SK-N-MC (cell line): ENCODE measurements at regions not wholly inside any gene's neighbourhood (a gene's known extent, or its start where the extent isn't known, plus 50 kb on each side); places are given as distances from the start of the nearest gene placed in this dataset.

ENCODE experiments used
- DNase-seq: peaks from one replicate; pipeline ENCODE4 v3.0.0-alpha.2; 2011; ENCODE audit warnings: low read depth, low spot score
- H3K27ac ChIP-seq: fragments of 200-600 bp; sonication (generic); 2 replicates; pipeline ENCODE4 v1.5.1; 2016; ENCODE audit warnings: mixed run types
- H3K36me3 ChIP-seq: fragments of 200-600 bp; sonication (generic); 2 replicates; pipeline ENCODE4 v1.6.1; 2017; ENCODE audit warnings: antibody characterized with exemption, low read length, mixed read lengths; ENCODE audit not compliant: insufficient read depth
- H3K4me3 ChIP-seq: fragments of 200-600 bp; sonication (generic); 2 replicates; pipeline ENCODE4 v1.5.1; 2016
- H3K9ac ChIP-seq: fragments of 200-600 bp; sonication (generic); 2 replicates; pipeline ENCODE4 v1.8.0; 2017; ENCODE audit warnings: mixed run types, mixed read lengths; ENCODE audit not compliant: insufficient read length
- H3K9me3 ChIP-seq: fragments of 200-600 bp; sonication (generic); 2 replicates; pipeline ENCODE4 v1.6.1; 2017; ENCODE audit warnings: low read depth, mild to moderate bottlenecking, antibody characterized with exemption, low read length, moderate library complexity, mixed read lengths
- EZH2 ChIP-seq: fragments of 200-600 bp; sonication (generic); IDR thresholded peaks from one replicate; pipeline ENCODE4 v1.6.1; 2017; ENCODE audit warnings: antibody characterized with exemption
- FOXP2 ChIP-seq: optimal IDR thresholded peaks from 2 replicates; pipeline ENCODE3; 2011; ENCODE audit warnings: mild to moderate bottlenecking, moderate library complexity; ENCODE audit not compliant: insufficient read depth; ENCODE audit errors: extremely low read length, control extremely low read depth
- POLR2AphosphoS5 ChIP-seq: IDR thresholded peaks from 2 replicates; pipeline ENCODE4 v1.6.1; 2012; ENCODE audit warnings: mild to moderate bottlenecking, low read depth, low read length, borderline replicate concordance

DNA sequence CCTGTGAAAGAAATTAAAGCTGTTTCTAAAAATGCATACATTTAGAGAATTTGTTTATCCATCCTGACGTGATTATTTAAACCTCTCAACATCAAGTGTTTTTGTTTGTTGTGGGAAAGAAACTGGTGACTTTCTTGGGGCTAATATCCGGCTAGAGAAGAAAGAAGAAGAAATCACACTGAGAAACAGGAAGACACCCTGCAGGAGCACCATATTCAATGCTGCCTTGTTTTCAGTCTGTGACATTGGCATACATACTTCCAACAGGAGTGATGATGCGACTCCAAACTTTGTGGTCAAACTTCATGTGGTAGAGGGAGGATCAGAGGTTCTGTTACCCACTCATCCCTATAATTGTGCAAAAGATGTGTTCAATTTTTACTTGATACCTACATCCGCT, 997.6 kb upstream of the CITED2 start:
- peak; percentile 81 for DNase-seq
- Histone ChIP-seq H3K9ac (no peak overlapping the region), H3K36me3 (no peaks in the 10 kb centered on the region), H3K4me3 (peak overlapping the region; percentile 50), H3K27ac (peak overlapping the region; percentile 82), H3K9me3 (no peaks in the 10 kb centered on the region; the same call in 1 of the 2 replicates)
- TF ChIP-seq EZH2 (no peak), FOXP2 (peak; percentile 81), POLR2AphosphoS5 (peak; percentile 26; the same call in 1 of the 2 replicates)

DNA sequence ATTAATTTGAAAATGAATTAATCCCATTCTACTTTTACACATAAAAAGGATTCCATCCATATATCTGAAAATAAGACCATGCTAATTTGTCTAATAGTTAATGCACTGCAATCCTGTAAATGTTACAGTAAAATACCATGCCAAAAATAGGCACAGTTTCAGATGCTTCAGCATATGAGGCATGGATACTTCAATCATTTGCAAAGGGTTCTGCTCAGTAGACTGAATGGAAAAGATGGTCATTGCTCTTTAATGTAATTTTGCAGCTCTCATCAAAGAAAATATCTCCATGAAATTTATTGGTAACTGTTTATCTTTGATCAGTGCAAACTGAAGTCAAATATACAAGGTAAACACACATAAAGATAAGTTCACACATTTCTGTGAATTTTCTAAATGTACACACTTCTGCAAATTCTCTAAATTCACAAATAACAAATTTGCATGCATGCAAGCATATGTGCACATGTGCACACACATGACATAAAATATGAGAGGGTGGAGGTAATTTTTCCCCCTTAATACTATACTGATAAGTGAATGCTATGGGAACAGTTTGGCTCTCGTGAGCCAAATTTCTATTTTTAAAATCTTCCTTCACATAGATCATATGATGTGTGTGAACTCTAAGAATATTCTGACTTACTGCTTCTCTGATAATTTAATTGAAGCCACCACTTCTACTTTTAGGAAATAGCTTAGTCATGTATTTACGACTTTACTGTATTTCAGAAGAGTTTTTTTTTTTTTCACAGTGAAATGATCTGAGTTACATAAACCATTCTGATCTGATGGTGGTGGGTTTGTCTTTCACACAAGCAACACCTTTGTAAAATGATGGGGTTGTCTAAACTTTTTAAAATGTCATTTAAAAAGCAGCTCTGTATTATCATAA, 996.8 kb upstream of the CITED2 start:
- Histone ChIP-seq H3K4me3 (peak overlapping the region; percentile 50), H3K9me3 (no peaks in the 10 kb centered on the region; the same call in 1 of the 2 replicates), H3K27ac (peak overlapping the region; percentile 82), H3K9ac (no peak overlapping the region), H3K36me3 (no peaks in the 10 kb centered on the region)
- TF ChIP-seq EZH2 (no peak), POLR2AphosphoS5 (no peak), FOXP2 (no peak)
- peak; percentile 26 for DNase-seq

DNA sequence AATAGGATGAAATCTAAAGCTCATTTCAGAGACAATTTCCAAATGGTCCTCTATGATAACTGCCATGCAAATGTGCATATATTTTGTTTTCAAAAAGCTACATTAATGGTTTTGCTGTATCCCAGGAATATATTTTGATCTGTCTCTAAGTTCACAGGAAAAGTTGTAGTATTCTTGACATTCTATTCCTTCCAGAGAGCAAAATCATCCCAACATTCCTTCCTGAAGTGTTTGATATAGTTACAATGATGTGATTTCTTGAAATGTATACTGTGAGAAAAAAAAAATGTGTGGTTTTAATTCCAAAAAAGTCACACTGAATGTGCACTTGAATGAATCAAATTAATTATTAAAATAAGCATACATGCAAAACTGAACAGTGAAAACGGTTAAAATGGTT, 996.0 kb upstream of the CITED2 start:
- Histone ChIP-seq H3K36me3 (no peaks in the 10 kb centered on the region), H3K4me3 (no peak overlapping the region), H3K27ac (no peak overlapping the region), H3K9me3 (no peaks in the 10 kb centered on the region; the same call in 1 of the 2 replicates), H3K9ac (no peak overlapping the region)
- TF ChIP-seq EZH2 (no peak), FOXP2 (no peak), POLR2AphosphoS5 (no peak)
- no peak for DNase-seq

DNA sequence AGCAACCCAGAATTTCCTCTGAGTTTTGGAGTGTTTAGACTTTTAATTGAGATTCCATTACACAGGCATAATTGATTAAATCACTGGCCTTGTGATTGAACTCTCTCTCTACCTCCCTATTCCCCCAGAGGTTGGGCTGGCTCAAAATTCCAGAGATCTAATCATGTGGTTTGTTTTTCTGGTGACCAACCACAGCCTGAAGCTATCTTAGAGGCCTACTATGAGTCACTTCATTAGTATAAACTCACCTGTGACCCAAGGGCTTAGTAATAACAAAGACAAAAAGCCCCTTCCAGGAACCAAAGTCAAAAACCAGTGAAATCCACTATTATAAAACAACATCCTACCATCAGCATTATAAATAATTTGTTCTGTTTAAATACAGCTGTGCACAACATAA, 992.5 kb upstream of the CITED2 start:
- Histone ChIP-seq H3K27ac (no peak overlapping the region), H3K9me3 (no peaks in the 10 kb centered on the region), H3K36me3 (no peaks in the 10 kb centered on the region), H3K9ac (no peak overlapping the region), H3K4me3 (no peak overlapping the region)
- DNase-seq = no peak
- TF ChIP-seq FOXP2 (no peak), POLR2AphosphoS5 (no peak), EZH2 (no peak)

DNA sequence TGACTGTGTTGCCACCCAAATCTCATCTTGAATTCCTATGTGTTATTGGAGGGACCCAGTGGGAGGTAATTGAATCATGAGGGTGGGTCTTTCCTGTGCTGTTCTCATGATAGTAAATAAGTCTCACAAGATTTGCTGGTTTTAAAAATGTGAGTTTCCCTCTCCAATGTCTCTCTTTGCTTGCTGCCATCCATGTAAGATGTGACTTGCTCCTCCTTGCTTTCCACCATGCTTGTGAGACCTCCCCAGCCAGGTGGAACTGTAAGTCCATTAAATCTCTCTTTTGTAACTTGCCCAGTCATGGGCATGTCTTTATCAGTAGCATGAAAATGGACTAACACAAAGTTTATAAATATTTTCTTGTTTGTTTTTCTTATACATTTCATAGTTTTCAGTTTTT, 990.5 kb upstream of the CITED2 start:
- H3K27ac ChIP-seq = no peak overlapping the region
- no peak overlapping the region for H3K4me3 ChIP-seq
- DNase-seq = no peak
- no peak overlapping the region for H3K9ac ChIP-seq
- no peaks in the 10 kb centered on the region for H3K36me3 ChIP-seq
- H3K9me3 ChIP-seq = no peaks in the 10 kb centered on the region
- no peak for TF ChIP-seq POLR2AphosphoS5
- TF ChIP-seq EZH2 = no peak
- TF ChIP-seq FOXP2 = no peak

DNA sequence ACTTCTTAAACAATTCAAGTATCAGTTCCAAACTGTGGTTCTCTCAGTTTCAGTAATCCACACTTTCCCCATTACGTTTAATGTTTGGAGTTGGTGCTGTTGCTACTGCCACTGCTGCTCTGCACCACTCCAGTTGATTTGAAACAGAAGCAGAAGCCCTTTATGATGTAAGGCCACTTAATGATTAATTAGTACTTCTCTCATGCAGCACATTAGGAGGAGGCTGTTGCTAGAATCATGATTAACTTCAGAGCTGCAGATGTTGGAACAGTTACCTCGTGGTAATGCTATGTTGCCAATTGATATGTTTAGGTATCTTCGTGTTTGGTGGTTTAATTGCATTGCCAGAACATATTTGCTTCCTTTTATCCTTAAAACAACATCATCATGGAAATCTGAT, 986.2 kb upstream of the CITED2 start:
- H3K27ac ChIP-seq = no peak overlapping the region
- H3K4me3 ChIP-seq = no peak overlapping the region
- TF ChIP-seq EZH2 (no peak), POLR2AphosphoS5 (no peak), FOXP2 (no peak)
- no peaks in the 10 kb centered on the region for H3K36me3 ChIP-seq
- no peak overlapping the region for H3K9ac ChIP-seq
- no peaks in the 10 kb centered on the region for H3K9me3 ChIP-seq
- no peak for DNase-seq

DNA sequence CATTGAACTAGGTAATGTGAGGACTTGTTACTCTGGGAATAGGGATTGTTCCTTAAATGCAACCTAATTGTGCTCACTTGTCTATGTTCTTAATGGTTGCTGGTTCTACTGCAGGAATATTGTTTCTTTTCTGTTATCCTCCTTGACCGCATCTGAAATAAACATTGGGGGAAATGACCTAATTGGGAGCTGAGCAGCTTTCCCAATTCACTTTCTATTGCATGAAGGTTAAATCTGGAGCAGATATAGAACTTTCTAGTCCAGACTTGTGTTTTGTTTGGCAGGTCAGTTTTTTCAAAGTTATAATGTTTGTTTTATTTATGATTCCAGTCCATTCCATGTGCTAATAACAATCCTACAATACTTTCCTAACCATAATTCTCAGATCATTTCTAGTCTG, 981.0 kb upstream of the CITED2 start:
- Histone ChIP-seq H3K9ac (no peak overlapping the region), H3K27ac (no peak overlapping the region), H3K4me3 (no peak overlapping the region), H3K9me3 (no peaks in the 10 kb centered on the region), H3K36me3 (no peaks in the 10 kb centered on the region)
- no peak for TF ChIP-seq POLR2AphosphoS5
- no peak for TF ChIP-seq EZH2
- TF ChIP-seq FOXP2 = no peak
- DNase-seq = no peak

DNA sequence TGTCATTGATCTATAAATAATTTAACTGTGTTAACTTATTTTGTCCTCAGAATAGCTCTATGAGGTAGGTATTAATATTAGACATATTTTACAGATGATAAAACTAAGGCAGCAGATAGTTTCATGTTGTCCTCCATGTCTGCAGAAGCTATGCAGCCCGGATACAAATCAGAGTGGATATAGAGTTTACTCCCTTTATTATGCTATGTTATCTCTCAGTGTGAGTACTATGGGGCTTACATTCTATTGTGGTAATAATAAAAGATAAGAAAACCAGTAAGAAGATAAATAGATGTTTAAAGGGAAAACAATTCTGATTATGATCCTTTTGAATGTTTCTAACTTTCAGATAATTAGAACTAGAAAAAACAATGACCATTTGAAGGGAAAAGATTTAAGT, 979.8 kb upstream of the CITED2 start:
- Histone ChIP-seq H3K4me3 (no peak overlapping the region), H3K9me3 (no peaks in the 10 kb centered on the region), H3K36me3 (no peaks in the 10 kb centered on the region), H3K27ac (no peak overlapping the region), H3K9ac (no peak overlapping the region)
- TF ChIP-seq EZH2 (no peak), FOXP2 (no peak), POLR2AphosphoS5 (no peak)
- no peak for DNase-seq
